ENCODE measurements at regions not wholly inside any gene's neighbourhood (a gene's known extent, or its start where the extent isn't known, plus 50 kb on each side); places are given as distances from the start of the nearest gene placed in this dataset.

- H3K4me1 ChIP-seq (ENCODE audit: low read depth), result no peaks in the 10 kb centered on the region
- H3K27me3 ChIP-seq, result peaks cover 91% of the 10 kb centered on the region
- H3K36me3 ChIP-seq, result no peaks in the 10 kb centered on the region
- peak overlapping the region; percentile 90 for H3K4me3 ChIP-seq
- H3K9me3 ChIP-seq (ENCODE audit: low read depth), result no peaks in the 10 kb centered on the region
- peak; percentile 75 to 76 for DNase-seq (ENCODE audit: low read depth in 1 of 2, low spot score in 1 of 2)
- no peak overlapping the region for H3K27ac ChIP-seq
- no peak for TF ChIP-seq CTCF (IDR thresholded peaks at IDR 0.05; ENCODE audit: low read depth, low read length)
Observed at GRCh38 chr22:46070803-46071450, 79.4 kb upstream of the PPARA start.

DNA sequence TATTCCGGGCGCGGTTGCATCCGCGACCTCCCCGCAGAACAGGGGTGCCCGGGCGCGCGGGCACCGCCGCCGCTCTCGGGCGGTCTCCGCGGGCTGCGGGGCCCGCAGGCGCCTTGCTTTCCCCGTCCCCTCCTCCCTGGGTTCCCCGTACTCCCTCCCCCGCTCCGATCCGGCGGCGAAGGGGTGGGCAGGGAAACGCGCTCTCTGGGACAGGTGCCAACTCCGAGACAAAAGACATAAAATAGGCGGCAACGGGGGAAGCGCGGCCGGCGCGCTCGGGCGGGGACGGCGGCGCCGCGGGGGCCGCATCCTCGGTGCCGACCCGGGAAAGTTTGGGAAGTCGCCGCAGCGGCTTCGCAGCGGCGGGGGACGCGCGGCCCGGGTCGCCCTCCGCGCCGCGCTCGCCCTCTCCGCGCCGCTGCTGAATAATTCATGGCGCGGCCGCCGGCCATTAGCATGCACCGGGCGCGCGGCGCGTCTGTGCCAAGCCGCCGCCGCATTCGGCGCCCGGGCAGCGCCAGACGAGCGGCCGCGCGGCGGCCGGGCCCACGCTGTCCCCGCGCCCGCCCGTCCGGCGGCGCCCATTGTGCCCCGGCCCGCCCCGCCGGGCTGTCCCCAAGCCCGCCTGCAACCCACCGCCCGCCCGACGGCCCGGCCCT, 78.7 kb upstream of the PPARA start:
- no peaks in the 10 kb centered on the region for H3K9me3 ChIP-seq (ENCODE audit: low read depth)
- no peaks in the 10 kb centered on the region for H3K4me1 ChIP-seq (ENCODE audit: low read depth)
- DNase-seq (ENCODE audit: low read depth in 1 of 2, low spot score in 1 of 2), result peak; percentile 66 to 97
- peaks cover 90% of the 10 kb centered on the region for H3K27me3 ChIP-seq
- no peak overlapping the region for H3K27ac ChIP-seq
- H3K4me3 ChIP-seq, result peak overlapping the region; percentile 55
- no peak for TF ChIP-seq CTCF (IDR thresholded peaks at IDR 0.05; ENCODE audit: low read depth, low read length)
- H3K36me3 ChIP-seq, result no peaks in the 10 kb centered on the region

DNA sequence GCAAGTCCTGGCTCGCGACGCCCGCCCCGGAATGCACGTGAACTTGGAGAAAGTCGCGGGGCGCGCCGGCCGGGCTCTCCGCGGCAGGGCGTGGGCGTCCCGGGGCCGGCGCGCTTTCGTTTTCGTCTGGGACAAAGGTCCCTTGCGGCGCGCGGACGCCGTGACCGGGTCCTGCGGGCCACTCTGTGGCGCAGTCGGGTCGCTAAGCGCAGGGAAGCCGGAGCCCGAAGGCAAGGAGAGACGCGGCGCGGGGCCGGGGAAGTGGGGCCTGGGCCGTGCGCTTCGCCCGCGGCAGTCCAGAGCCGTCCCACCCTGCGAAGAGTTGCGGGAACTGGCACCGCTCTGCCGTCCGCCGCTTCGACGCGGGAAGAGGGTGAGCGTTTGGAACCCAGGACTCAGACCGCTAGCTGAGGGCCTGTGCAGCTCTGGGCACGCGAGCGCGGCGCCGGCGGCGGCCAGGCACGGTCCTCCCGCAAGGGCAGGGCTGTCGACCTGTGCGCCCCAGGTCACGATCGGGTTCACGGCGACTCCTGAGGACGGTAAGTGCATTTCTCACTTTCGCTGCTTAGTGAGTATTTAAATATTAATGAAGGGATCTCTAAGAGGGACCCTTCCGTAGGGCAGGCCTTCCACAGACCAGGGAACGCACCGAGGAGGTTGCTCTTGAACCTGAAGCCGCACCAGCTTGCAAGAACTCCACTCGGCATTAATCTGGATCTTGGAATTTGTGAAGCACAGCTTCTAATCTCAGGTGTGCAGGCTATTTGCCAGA, 78.0 kb upstream of the PPARA start:
- H3K27ac ChIP-seq, result no peak overlapping the region
- no peaks in the 10 kb centered on the region for H3K36me3 ChIP-seq
- no peaks in the 10 kb centered on the region for H3K9me3 ChIP-seq (ENCODE audit: low read depth)
- peak overlapping the region; percentile 55 for H3K4me3 ChIP-seq
- peaks cover 82% of the 10 kb centered on the region for H3K27me3 ChIP-seq
- peak in 1 of 2 donors; percentile 70 for DNase-seq (ENCODE audit: low read depth in 1 of 2, low spot score in 1 of 2)
- TF ChIP-seq CTCF (IDR thresholded peaks at IDR 0.05; ENCODE audit: low read depth, low read length), result no peak
- no peaks in the 10 kb centered on the region for H3K4me1 ChIP-seq (ENCODE audit: low read depth)

DNA sequence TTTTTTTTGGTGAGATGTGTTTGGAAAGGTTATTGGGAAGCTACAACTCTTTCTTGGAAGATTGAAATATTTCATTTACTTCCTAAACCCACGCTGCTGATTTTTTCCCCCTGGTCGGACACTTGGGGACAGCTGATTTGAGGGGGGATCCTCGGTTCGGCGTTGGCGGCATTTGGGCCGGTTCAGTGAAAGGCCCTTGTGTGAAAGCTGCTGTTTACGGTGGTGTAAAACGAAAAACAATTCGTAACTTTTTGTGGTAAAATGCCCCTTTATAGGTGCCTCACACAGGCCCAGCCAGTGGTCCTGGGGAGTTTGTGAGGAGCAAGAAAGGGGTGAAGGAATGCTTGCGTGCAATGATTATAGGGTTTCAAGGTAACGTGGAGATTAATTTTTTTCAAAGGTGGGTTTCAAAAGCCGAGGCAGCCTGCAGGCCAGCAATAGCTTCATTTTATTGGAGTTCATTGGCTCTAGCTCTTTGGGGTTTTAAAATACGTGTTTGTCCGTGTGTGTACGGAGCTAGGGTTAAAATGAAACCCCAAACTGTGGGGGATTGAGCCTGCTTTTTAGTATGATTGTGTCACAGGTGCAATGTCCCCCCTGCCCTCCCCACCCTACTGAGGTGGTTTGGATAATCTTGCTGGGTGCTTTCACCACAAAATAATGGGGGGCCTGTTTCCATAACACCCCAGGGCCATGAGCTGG, 77.2 kb upstream of the PPARA start:
- Histone ChIP-seq H3K4me1 (ENCODE audit: low read depth) (no peaks in the 10 kb centered on the region), H3K27ac (no peak overlapping the region), H3K27me3 (peaks cover 74% of the 10 kb centered on the region)

More for the DNA sequence above, 77.2 kb upstream of the PPARA start:
- Histone ChIP-seq H3K36me3 (no peaks in the 10 kb centered on the region), H3K9me3 (ENCODE audit: low read depth) (no peaks in the 10 kb centered on the region), H3K4me3 (no peak overlapping the region)
- no peak for DNase-seq (ENCODE audit: low read depth in 1 of 2, low spot score in 1 of 2)
- TF ChIP-seq CTCF (IDR thresholded peaks at IDR 0.05; ENCODE audit: low read depth, low read length), result no peak
